ENCODE measurements at regions not wholly inside any gene's neighbourhood (a gene's known extent, or its start where the extent isn't known, plus 50 kb on each side); places are given as distances from the start of the nearest gene placed in this dataset.
"Not testable (repeated sequence)": the region's sequence is repeated elsewhere in the genome, so short reads cannot be mapped to it uniquely, and the experiment has no call there.

- Histone ChIP-seq H3K9me3 (ENCODE audit: insufficient read depth, low read length) (no peaks in the 10 kb centered on the region), H3K36me3 (replicated peaks; ENCODE audit: low read depth, low read length) (no peaks in the 10 kb centered on the region), H2AFZ (ENCODE audit: low read depth, low read length) (no peak overlapping the region), H3K79me2 (ENCODE audit: low read length) (no peaks in the 10 kb centered on the region), H3K4me3 (ENCODE audit: low read length) (no peak overlapping the region), H3K4me1 (ENCODE audit: low read length) (peaks cover 11% of the 10 kb centered on the region), H4K20me1 (ENCODE audit: insufficient read depth, low read length) (no peaks in the 10 kb centered on the region), H3K27ac (ENCODE audit: low read length) (no peak overlapping the region), H3K4me2 (ENCODE audit: low read length) (no peak overlapping the region), H3K27me3 (ENCODE audit: low read depth, low read length) (no peaks in the 10 kb centered on the region), H3K9ac (ENCODE audit: low read length) (no peak overlapping the region)
- TF ChIP-seq CTCF (IDR thresholded peaks at IDR 0.05; ENCODE audit: low read depth, low read length), result no peak
- no peak for TF ChIP-seq EZH2phosphoT487 (IDR thresholded peaks at IDR 0.05; ENCODE audit: low read depth)
These were observed 144.3 kb downstream of the MRPS30 start for GRCh38 chr5:44953078-44953477.

- H3K4me1 ChIP-seq (ENCODE audit: low read length); H3K9me3 ChIP-seq (ENCODE audit: insufficient read depth, low read length); H3K36me3 ChIP-seq (replicated peaks; ENCODE audit: low read depth, low read length); H3K9ac ChIP-seq (ENCODE audit: low read length); H3K27me3 ChIP-seq (ENCODE audit: low read depth, low read length); H3K4me3 ChIP-seq (ENCODE audit: low read length); H4K20me1 ChIP-seq (ENCODE audit: insufficient read depth, low read length); H3K27ac ChIP-seq (ENCODE audit: low read length); H2AFZ ChIP-seq (ENCODE audit: low read depth, low read length); H3K4me2 ChIP-seq (ENCODE audit: low read length); H3K79me2 ChIP-seq (ENCODE audit: low read length): not testable (repeated sequence)
These were observed 150.3 kb downstream of the MRPS30 start for GRCh38 chr5:44958943-44959454.

- Histone ChIP-seq H3K4me2 (ENCODE audit: low read length) (no peak overlapping the region), H3K9me3 (ENCODE audit: insufficient read depth, low read length) (no peaks in the 10 kb centered on the region), H3K79me2 (ENCODE audit: low read length) (no peaks in the 10 kb centered on the region), H3K27me3 (ENCODE audit: low read depth, low read length) (no peaks in the 10 kb centered on the region), H3K4me1 (ENCODE audit: low read length) (peaks cover 12% of the 10 kb centered on the region), H4K20me1 (ENCODE audit: insufficient read depth, low read length) (no peaks in the 10 kb centered on the region), H2AFZ (ENCODE audit: low read depth, low read length) (no peak overlapping the region), H3K36me3 (replicated peaks; ENCODE audit: low read depth, low read length) (no peaks in the 10 kb centered on the region), H3K9ac (ENCODE audit: low read length) (no peak overlapping the region), H3K4me3 (ENCODE audit: low read length) (no peak overlapping the region), H3K27ac (ENCODE audit: low read length) (no peak overlapping the region)
- TF ChIP-seq EZH2phosphoT487 (IDR thresholded peaks at IDR 0.05; ENCODE audit: low read depth), result no peak
These were observed 161.1 kb downstream of the MRPS30 start for GRCh38 chr5:44969825-44970224.

- H4K20me1 ChIP-seq (ENCODE audit: insufficient read depth, low read length); H3K4me3 ChIP-seq (ENCODE audit: low read length); H3K79me2 ChIP-seq (ENCODE audit: low read length); H3K9ac ChIP-seq (ENCODE audit: low read length); H3K27me3 ChIP-seq (ENCODE audit: low read depth, low read length); H3K27ac ChIP-seq (ENCODE audit: low read length); H2AFZ ChIP-seq (ENCODE audit: low read depth, low read length); H3K9me3 ChIP-seq (ENCODE audit: insufficient read depth, low read length); H3K4me2 ChIP-seq (ENCODE audit: low read length); H3K36me3 ChIP-seq (replicated peaks; ENCODE audit: low read depth, low read length): not testable (repeated sequence)
- peaks cover 12% of the 10 kb centered on the region for H3K4me1 ChIP-seq (ENCODE audit: low read length)
These were observed 162.2 kb downstream of the MRPS30 start for GRCh38 chr5:44970963-44971362.

- Histone ChIP-seq H3K27ac (ENCODE audit: low read length) (no peak overlapping the region), H3K4me3 (ENCODE audit: low read length) (no peak overlapping the region), H4K20me1 (ENCODE audit: insufficient read depth, low read length) (no peaks in the 10 kb centered on the region), H3K36me3 (replicated peaks; ENCODE audit: low read depth, low read length) (no peaks in the 10 kb centered on the region), H3K27me3 (ENCODE audit: low read depth, low read length) (no peaks in the 10 kb centered on the region), H3K9me3 (ENCODE audit: insufficient read depth, low read length) (no peaks in the 10 kb centered on the region), H3K9ac (ENCODE audit: low read length) (no peak overlapping the region), H3K4me2 (ENCODE audit: low read length) (no peak overlapping the region), H2AFZ (ENCODE audit: low read depth, low read length) (no peak overlapping the region), H3K4me1 (ENCODE audit: low read length) (no peaks in the 10 kb centered on the region), H3K79me2 (ENCODE audit: low read length) (no peaks in the 10 kb centered on the region)
- TF ChIP-seq EZH2phosphoT487 (IDR thresholded peaks at IDR 0.05; ENCODE audit: low read depth), result no peak
- TF ChIP-seq CTCF (IDR thresholded peaks at IDR 0.05; ENCODE audit: low read depth, low read length), result no peak
These were observed 166.1 kb downstream of the MRPS30 start for GRCh38 chr5:44974813-44975212.
